Epithelial cell of esophagus (primary cell): ENCODE measurements at regions not wholly inside any gene's neighbourhood (a gene's known extent, or its start where the extent isn't known, plus 50 kb on each side); places are given as distances from the start of the nearest gene placed in this dataset.

Experiments
- DNase-seq: peaks from one replicate; pipeline ENCODE4 v3.0.0; 2010; ENCODE audit warnings: low read depth
- H3K4me3 ChIP-seq: 2 replicates; pipeline ENCODE4 v1.5.1; 2011; ENCODE audit warnings: mild to moderate bottlenecking, low read length, control low read depth
- TF ChIP-seq, protein P1 (sequence below): IDR thresholded peaks from 2 replicates; pipeline ENCODE4 v1.5.1; 2011; ENCODE audit warnings: low read depth, mild to moderate bottlenecking, low read length, control low read depth, inconsistent platforms; ENCODE audit not compliant: insufficient read depth; ENCODE audit errors: missing control alignments

DNA sequence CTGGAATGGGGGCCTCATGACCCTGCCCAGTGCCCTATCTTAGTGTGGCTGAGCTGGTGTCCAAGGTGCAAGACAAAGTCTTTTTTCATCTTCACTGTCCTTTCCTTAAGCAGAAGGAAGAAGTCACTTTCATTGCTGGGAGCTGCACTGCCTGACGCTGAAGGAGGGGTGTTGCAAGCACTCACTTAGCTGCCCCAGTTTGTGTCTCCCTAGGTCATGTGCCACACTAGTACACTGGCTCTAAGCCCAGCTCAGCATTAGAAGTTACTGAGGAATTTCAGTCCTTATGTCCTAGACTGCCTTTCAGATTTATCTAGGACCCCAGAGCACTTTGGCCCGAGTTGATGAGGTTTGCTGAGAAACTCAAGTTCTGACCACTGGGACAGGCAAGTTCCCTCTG lies 952.0 kb upstream of the USP15 start:
- TF ChIP-seq, protein P1, sequence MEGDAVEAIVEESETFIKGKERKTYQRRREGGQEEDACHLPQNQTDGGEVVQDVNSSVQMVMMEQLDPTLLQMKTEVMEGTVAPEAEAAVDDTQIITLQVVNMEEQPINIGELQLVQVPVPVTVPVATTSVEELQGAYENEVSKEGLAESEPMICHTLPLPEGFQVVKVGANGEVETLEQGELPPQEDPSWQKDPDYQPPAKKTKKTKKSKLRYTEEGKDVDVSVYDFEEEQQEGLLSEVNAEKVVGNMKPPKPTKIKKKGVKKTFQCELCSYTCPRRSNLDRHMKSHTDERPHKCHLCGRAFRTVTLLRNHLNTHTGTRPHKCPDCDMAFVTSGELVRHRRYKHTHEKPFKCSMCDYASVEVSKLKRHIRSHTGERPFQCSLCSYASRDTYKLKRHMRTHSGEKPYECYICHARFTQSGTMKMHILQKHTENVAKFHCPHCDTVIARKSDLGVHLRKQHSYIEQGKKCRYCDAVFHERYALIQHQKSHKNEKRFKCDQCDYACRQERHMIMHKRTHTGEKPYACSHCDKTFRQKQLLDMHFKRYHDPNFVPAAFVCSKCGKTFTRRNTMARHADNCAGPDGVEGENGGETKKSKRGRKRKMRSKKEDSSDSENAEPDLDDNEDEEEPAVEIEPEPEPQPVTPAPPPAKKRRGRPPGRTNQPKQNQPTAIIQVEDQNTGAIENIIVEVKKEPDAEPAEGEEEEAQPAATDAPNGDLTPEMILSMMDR: no peak
- no peak for DNase-seq
- H3K4me3 ChIP-seq: no peak overlapping the region

DNA sequence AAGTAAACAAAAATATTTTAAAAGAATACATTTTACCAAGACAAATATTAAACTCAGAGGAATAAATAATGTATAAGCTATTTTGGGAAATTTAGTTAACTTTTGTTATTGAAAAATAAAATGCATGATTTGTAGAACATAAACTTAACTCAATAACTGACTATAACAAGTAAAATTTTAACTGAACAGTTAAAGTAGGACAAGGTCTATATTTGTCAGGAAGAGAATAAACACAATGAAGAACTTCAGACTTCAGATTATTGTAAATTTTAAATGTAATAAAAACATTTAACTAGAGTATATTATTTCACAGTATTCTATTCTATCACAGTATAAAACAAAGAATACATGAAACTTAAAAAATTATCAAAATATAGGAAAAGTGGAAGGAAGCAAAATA lies 948.8 kb upstream of the USP15 start:
- no peak for DNase-seq
- TF ChIP-seq, protein P1: no peak
- no peak overlapping the region for H3K4me3 ChIP-seq

DNA sequence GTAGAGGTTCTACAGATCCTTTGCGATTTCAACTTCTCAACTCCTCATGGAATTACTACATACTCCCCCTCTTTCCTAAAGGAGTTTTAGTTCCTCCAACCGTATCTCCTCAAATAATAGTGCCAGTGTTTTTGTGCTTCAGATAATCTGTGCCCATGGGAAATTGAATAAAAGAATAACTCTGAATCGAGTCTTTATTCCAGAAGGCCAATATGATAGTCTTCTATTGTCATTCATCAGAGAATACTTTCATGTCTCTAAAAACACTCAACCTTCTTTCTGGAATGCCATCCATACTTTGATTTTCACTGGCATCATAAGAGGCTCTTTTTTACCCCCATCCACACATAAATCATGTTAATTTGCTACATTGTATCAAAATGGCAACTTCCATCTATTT lies 911.3 kb upstream of the USP15 start:
- H3K4me3 ChIP-seq: no peak overlapping the region
- no peak for DNase-seq
- TF ChIP-seq, protein P1: no peak

DNA sequence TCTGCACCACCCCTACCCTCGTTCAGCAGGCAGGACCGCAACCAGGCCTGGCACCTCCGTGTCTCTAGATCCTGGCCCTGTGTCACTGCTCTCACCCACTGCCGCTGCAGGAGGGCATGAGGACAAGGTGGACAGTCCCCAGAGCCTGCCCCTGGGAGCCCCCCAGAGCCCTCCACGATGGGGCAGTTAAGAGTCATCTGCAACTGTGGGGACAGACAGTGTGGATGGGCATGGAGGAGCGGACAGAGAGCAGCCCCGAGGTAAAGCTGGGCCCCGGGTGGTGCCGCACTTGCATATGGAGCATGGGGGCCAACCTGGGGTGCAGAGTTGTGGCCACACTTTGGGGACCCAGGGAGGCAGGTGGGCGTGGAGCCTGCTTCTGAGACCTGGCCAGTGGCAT lies 905.1 kb upstream of the USP15 start:
- H3K4me3 ChIP-seq: no peak overlapping the region
- TF ChIP-seq, protein P1: no peak
- DNase-seq: no peak

DNA sequence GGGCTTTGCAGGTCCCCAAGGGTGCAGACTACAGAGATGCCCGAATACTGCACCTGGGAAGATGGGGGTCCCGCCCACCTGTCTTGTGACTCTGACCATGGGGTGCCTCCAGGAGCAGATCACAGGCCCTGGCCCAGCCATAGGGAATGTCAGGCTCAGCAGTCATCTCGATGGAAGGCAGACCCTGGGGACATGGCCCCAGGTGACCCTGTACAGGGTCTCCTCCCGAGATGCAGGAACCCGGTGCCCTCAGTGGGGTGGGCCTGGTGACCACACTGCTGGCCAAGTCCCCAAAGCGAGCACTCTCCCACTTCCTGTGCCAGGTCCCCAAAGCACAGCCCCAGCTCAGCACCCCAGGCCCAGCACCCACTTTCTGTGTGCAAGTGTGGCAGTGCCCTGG lies 903.7 kb upstream of the USP15 start:
- DNase-seq: no peak
- H3K4me3 ChIP-seq: no peak overlapping the region
- TF ChIP-seq, protein P1: no peak

DNA sequence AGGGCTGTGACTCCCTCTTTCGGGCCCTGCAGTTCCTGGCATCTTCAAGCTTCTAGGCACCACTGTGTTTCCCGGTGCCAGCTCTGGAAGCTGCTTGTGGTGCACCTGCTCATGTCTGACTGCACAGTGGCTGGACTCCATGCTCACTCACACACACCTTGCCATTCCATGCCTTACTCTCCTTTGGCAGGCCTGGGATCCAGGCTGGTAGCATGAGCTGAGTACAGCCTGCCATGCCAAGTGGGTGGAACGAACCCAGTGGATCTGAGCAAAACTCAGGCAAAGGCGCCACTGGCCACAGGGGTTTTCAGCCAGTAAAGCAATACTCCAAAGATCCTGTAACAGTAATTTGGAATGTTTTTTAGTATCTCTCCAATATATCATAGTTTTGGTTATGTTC lies 902.7 kb upstream of the USP15 start:
- TF ChIP-seq, protein P1: no peak
- no peak overlapping the region for H3K4me3 ChIP-seq
- no peak for DNase-seq

DNA sequence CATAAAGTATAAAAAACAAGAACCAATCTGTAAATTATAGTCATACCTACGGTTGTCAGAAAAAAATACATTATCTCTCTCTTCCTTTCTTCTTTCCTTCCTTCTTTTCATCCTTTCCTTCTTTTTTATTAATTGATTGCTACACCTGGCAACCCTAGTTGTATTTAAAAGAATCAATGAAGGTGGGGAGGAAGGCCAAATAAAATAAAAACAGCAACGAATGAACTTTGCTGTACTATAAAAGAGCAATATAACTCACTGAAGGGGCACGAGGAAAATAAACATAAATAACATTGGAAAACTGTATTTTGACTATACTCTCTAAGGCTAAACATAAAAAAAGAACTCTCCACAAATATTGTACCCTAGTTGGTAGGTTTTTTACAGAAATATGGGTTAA lies 898.2 kb upstream of the USP15 start:
- no peak overlapping the region for H3K4me3 ChIP-seq
- DNase-seq: no peak
- TF ChIP-seq, protein P1: no peak
